Spleen (tissue), 11 donors: ENCODE measurements at regions not wholly inside any gene's neighbourhood (a gene's known extent, or its start where the extent isn't known, plus 50 kb on each side); places are given as distances from the start of the nearest gene placed in this dataset.
A peak's percentile ranks its signal among the peaks of the same experiment; 100 is the strongest.

Experiments
- DNase-seq: peaks from one replicate; pipeline ENCODE4 v3.0.0-alpha.2; 2020
- H3K27ac ChIP-seq, 8 donors: fragments of 200-600 bp; sonication (generic) in 7 of 8; 1 replicate in 4 of 8; 2 replicates in 4 of 8; pipeline versions ENCODE4 v1.5.0 to v1.8.0; 2016 to 2021; ENCODE audit warnings: inconsistent platforms in 4 of 8, mild to moderate bottlenecking in 4 of 8, moderate library complexity in 1 of 8
- H3K27me3 ChIP-seq, 7 donors: fragments of 200-600 bp; sonication (generic) in 6 of 7; replicated peaks in 1 of 7; 1 replicate in 4 of 7; 2 replicates in 3 of 7; pipeline versions ENCODE4 v1.5.0 to v1.8.0; 2016 to 2021; ENCODE audit warnings: inconsistent platforms in 3 of 7, mild to moderate bottlenecking in 1 of 7
- H3K36me3 ChIP-seq, 6 donors: fragments of 200-600 bp; sonication (generic) in 5 of 6; 1 replicate in 4 of 6; 2 replicates in 2 of 6; pipeline versions ENCODE4 v1.5.0 to v1.8.0; 2016 to 2021; ENCODE audit warnings: inconsistent platforms in 2 of 6
- H3K4me1 ChIP-seq, 6 donors: fragments of 200-600 bp; sonication (generic) in 5 of 6; 1 replicate in 3 of 6; 2 replicates in 3 of 6; pipeline versions ENCODE4 v1.5.0 to v1.8.0; 2016 to 2021; ENCODE audit warnings: inconsistent platforms in 3 of 6
- H3K4me3 ChIP-seq, 8 donors: fragments of 200-600 bp; sonication (generic) in 7 of 8; 1 replicate in 4 of 8; 2 replicates in 4 of 8; pipeline versions ENCODE4 v1.5.0 to v1.8.0; 2016 to 2021; ENCODE audit warnings: inconsistent platforms in 4 of 8, mild to moderate bottlenecking in 4 of 8, moderate library complexity in 2 of 8
- H3K9me3 ChIP-seq, 8 donors: fragments of 200-600 bp; sonication (generic) in 7 of 8; 1 replicate in 4 of 8; 2 replicates in 4 of 8; pipeline versions ENCODE4 v1.5.0 to v1.8.0; 2016 to 2021; ENCODE audit warnings: inconsistent platforms in 4 of 8
- CTCF ChIP-seq, 11 experiments: fragments of 200-600 bp in 7 of 11; fragments of 450-650 bp in 4 of 11; sonication (generic) in 4 of 11; IDR thresholded peaks in 8 of 11; conservative IDR thresholded peaks in 3 of 11; 1 replicate in 7 of 11; 2 replicates in 4 of 11; pipeline versions ENCODE4 v1.4.0 to v1.8.0; 2016 to 2021; ENCODE audit warnings: antibody characterized with exemption in 11 of 11, inconsistent platforms in 4 of 11, mild to moderate bottlenecking in 1 of 11
- POLR2A ChIP-seq, 3 donors: fragments of 450-650 bp; IDR thresholded peaks; one replicate each; pipeline ENCODE4 v1.5.1; 2017; ENCODE audit warnings: antibody characterized with exemption in 3 of 3, mild to moderate bottlenecking in 1 of 3
- POLR2AphosphoS5 ChIP-seq, 3 donors: sonication (generic); formaldehyde crosslinking; IDR thresholded peaks; one replicate each; pipeline ENCODE4 v1.5.1; 2017; ENCODE audit warnings: antibody characterized with exemption in 3 of 3
- WGBS, 5 donors: extraction: QIAGEN DNeasy Blood & Tissue Kit in 3 of 5; methylation state at CpG; one replicate each; pipeline versions ENCODE4 v1.1.5 to v1.1.7; 2013 to 2018; 5-methylcytosine and 5-hydroxymethylcytosine counted together
- intact Hi-C: fragments of 100-400 bp; cut with DNase I; formaldehyde crosslinking; loops from one replicate; pipeline ENCODE4 v1.15.0; 2023; ENCODE audit warnings: low total_unique reads
- donor health status: healthy with polysubstance abuse.
- donor health status: DM: no; HTN: no; CAD: no; lungs with moderate emphysema.
- donor health status: DM: no; HTN: no; CAD: no.
- donor health status: Bipolar disorder and iron deficiency.
- donor health status: healthy.
- donor health status: DM: no; HTN: no; CAD: no.
- donor health status: DM: yes; HTN: yes; CAD: no.

GRCh38 chr15:66615846-66616245, 50.0 kb upstream of the LCTL start:
- Histone ChIP-seq H3K4me1 (peaks cover 8 to 75% (median 46%) of the 10 kb centered on the region in 6 donors), H3K27me3 (peaks cover 0 to 15% (median 0%) of the 10 kb centered on the region in 7 donors), H3K4me3 (no peak overlapping the region), H3K36me3 (no peaks in the 10 kb centered on the region), H3K9me3 (no peaks in the 10 kb centered on the region), H3K27ac (peak overlapping the region in 2 of 8 donors; percentile 44 to 49)
- peak; percentile 35 for DNase-seq
- 64 to 100% (median 89%) methylated on average over 1 of the region's 1 CpG for WGBS, 5 donors
- TF ChIP-seq POLR2AphosphoS5 (IDR thresholded peaks at IDR 0.05) = no peak
- no peak for TF ChIP-seq POLR2A (IDR thresholded peaks at IDR 0.05)
- no peak for TF ChIP-seq CTCF (IDR thresholded peaks at IDR 0.05 in 8 of 11, conservative IDR thresholded peaks at IDR 0.05 in 3 of 11)
- intact Hi-C loops = loop anchor here (5.0 kb wide), 1 partner anchor 236 kb away; no protein-coding TSS in a partner anchor

GRCh38 chr15:66617137-66618090, 51.6 kb upstream of the LCTL start:
- intact Hi-C loops = loop anchor here (5.0 kb wide), 1 partner anchor 235 kb away; no protein-coding TSS in a partner anchor
- Histone ChIP-seq H3K27me3 (peaks cover 0 to 31% (median 12%) of the 10 kb centered on the region in 7 donors), H3K36me3 (no peaks in the 10 kb centered on the region), H3K27ac (peak overlapping the region in 7 of 8 donors; percentile 47 to 78 (median 65)), H3K9me3 (no peaks in the 10 kb centered on the region), H3K4me1 (peaks cover 8 to 88% (median 55%) of the 10 kb centered on the region in 6 donors), H3K4me3 (no peak overlapping the region)
- 20 to 33% (median 31%) methylated on average over 13 to 15 of the region's 15 CpGs for WGBS, 5 donors
- TF ChIP-seq POLR2A (IDR thresholded peaks at IDR 0.05) (no peak), CTCF (IDR thresholded peaks at IDR 0.05 in 8 of 11, conservative IDR thresholded peaks at IDR 0.05 in 3 of 11) (peak in 1 of 11 experiments; percentile 12), POLR2AphosphoS5 (IDR thresholded peaks at IDR 0.05) (peak; percentile 16 to 65 (median 64))
- peak; percentile 89 for DNase-seq

- Histone ChIP-seq H3K27me3 (peaks cover 0 to 41% (median 15%) of the 10 kb centered on the region in 7 donors), H3K9me3 (no peaks in the 10 kb centered on the region), H3K36me3 (no peaks in the 10 kb centered on the region), H3K4me3 (no peak overlapping the region), H3K27ac (no peak overlapping the region), H3K4me1 (peaks cover 8 to 82% (median 48%) of the 10 kb centered on the region in 6 donors)
- intact Hi-C loops = loop anchor here (5.0 kb wide), 1 partner anchor 233 kb away; no protein-coding TSS in a partner anchor
- WGBS, 5 donors = 50 to 81% (median 51%) methylated on average over 7 to 17 of the region's 17 CpGs
- DNase-seq = peak; percentile 88
- TF ChIP-seq CTCF (IDR thresholded peaks at IDR 0.05 in 8 of 11, conservative IDR thresholded peaks at IDR 0.05 in 3 of 11) (peak; percentile 42 to 91 (median 86)), POLR2A (IDR thresholded peaks at IDR 0.05) (no peak), POLR2AphosphoS5 (IDR thresholded peaks at IDR 0.05) (peak in 1 of 3 donors; percentile 19)
Measured at GRCh38 chr15:66619152-66619903, 53.5 kb upstream of the LCTL start.
